Upper lobe of left lung (tissue), 4 donors: ENCODE measurements at regions not wholly inside any gene's neighbourhood (a gene's known extent, or its start where the extent isn't known, plus 50 kb on each side); places are given as distances from the start of the nearest gene placed in this dataset.

ENCODE experiments used
- EP300 ChIP-seq, 4 donors: sonication (generic); formaldehyde crosslinking; IDR thresholded peaks; one replicate each; pipeline ENCODE4 v1.5.1; 2017; ENCODE audit warnings: antibody characterized with exemption in 4 of 4, control low read depth in 2 of 4
- POLR2A ChIP-seq, 4 donors: fragments of 450-650 bp; IDR thresholded peaks; one replicate each; pipeline ENCODE4 v1.5.1; 2016 to 2017; ENCODE audit warnings: antibody characterized with exemption in 4 of 4, mild to moderate bottlenecking in 2 of 4
- POLR2AphosphoS5 ChIP-seq, 2 donors: sonication (generic); formaldehyde crosslinking; IDR thresholded peaks; one replicate each; pipeline ENCODE4 v1.5.1; 2017; ENCODE audit warnings: antibody characterized with exemption in 2 of 2
- TF ChIP-seq, protein P1 (sequence below), 6 experiments: fragments of 450-650 bp in 4 of 6; fragments of 200-600 bp in 2 of 6; sonication (generic) in 2 of 6; IDR thresholded peaks; one replicate each; pipeline ENCODE4 v1.5.1; 2016 to 2019; ENCODE audit warnings: antibody characterized with exemption in 6 of 6

- TF ChIP-seq, protein P1, sequence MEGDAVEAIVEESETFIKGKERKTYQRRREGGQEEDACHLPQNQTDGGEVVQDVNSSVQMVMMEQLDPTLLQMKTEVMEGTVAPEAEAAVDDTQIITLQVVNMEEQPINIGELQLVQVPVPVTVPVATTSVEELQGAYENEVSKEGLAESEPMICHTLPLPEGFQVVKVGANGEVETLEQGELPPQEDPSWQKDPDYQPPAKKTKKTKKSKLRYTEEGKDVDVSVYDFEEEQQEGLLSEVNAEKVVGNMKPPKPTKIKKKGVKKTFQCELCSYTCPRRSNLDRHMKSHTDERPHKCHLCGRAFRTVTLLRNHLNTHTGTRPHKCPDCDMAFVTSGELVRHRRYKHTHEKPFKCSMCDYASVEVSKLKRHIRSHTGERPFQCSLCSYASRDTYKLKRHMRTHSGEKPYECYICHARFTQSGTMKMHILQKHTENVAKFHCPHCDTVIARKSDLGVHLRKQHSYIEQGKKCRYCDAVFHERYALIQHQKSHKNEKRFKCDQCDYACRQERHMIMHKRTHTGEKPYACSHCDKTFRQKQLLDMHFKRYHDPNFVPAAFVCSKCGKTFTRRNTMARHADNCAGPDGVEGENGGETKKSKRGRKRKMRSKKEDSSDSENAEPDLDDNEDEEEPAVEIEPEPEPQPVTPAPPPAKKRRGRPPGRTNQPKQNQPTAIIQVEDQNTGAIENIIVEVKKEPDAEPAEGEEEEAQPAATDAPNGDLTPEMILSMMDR (IDR thresholded peaks at IDR 0.05), result no peak
- no peak for TF ChIP-seq POLR2AphosphoS5 (IDR thresholded peaks at IDR 0.05)
- no peak for TF ChIP-seq EP300 (IDR thresholded peaks at IDR 0.05)
- no peak for TF ChIP-seq POLR2A (IDR thresholded peaks at IDR 0.05)
Measured at GRCh38 chr3:95886616-95887015, 927.8 kb upstream of the EPHA6 start.
